VCaP (cell line): ENCODE measurements at regions not wholly inside any gene's neighbourhood (a gene's known extent, or its start where the extent isn't known, plus 50 kb on each side); places are given as distances from the start of the nearest gene placed in this dataset.

ENCODE experiments used
- H3K27ac ChIP-seq: fragments of 450-650 bp; 2 replicates; pipeline ENCODE4 v1.5.1; 2017
- CTCF ChIP-seq: fragments of 450-650 bp; conservative IDR thresholded peaks from 2 replicates; pipeline ENCODE4 v1.5.1; 2017; ENCODE audit warnings: mild to moderate bottlenecking, moderate library complexity

DNA sequence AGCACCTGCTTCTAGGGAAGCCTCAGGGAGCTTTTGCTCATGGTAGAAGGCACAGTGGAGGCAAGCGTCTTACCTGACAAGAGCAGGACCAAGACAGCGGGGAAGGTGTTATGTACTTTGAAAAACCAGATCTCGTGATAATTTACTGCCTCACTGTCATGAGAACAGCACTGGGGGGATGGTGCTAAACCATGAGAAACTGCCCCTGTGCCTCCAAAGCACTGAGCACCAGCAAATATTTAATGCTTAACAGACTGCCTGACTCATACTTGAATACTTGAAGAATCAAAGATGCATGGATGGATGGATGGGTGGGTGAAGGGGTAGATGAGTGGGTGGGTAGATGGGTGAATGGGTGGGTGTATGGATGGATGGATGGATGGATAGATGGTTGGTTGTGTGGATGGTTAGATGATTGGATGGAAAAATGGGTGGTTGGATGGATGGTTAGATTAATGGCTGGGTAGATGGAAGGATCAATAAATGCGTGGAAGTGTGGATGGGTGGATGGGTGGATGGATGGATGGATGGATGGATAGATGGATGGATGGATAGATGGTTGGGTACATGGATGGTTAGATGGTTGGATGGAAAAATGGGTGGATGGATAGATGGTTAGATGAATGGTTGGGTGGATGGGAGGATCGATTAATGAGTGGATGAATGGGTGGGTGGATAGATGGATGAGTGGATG lies 101.1 kb upstream of the IPO5 start:
- no peak overlapping the region for H3K27ac ChIP-seq

DNA sequence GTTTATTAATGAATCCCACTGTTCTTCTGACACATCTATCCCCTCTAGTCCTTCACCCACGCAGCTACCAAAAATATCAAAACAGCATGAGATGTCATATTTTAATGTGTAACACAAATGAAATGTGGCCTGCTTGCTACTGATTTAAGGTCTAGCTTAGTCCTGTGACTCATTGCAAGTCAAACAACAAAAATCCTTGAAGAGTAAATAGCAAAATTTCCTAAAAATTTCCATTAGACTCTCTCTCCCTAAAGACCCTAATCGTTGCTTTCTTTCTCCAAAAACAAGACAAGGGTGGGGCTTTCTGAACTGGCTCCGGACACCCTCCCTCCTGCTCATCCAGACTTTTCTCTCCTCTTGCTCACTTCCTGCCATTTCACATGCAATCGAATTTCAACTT lies 99.9 kb upstream of the IPO5 start:
- no peak overlapping the region for H3K27ac ChIP-seq
- TF ChIP-seq CTCF = no peak

More for the DNA sequence above, 101.1 kb upstream of the IPO5 start:
- TF ChIP-seq CTCF = no peak

DNA sequence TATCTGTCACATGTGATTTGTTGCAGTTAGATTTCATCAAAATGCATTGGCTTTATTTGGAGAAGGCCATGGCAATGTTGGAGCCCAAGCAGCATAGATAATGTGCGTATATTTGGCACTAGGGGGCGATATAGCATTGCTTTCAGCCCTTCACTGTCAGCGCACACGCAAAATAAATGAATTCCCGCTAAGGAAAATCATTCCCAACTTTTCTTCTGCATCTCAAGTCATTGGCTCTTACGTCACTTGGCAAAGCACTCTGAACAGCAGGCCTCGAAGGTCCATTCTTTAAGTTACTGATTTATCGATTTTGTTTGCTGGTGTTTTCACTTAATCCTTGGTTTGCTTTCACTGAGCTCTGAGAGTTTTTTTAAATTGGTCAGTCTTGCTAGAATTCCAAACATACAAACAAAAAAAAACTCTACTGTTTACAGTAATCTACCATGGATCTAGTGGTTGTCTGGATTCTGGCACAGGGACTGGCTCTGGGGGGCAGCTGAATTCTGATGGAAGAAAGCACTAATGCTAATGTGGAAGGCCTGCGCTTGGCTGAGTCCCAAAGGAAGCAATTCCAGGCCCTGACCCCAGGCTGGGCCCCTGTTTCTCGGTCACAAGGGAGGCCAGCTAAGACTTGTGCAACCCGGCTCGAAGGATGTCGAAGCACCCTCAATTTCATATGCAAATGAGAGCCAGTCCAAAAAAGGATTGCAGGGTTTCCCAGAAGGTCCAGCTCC lies 97.7 kb upstream of the IPO5 start:
- peak; percentile 95 for TF ChIP-seq CTCF
- H3K27ac ChIP-seq = no peak overlapping the region

DNA sequence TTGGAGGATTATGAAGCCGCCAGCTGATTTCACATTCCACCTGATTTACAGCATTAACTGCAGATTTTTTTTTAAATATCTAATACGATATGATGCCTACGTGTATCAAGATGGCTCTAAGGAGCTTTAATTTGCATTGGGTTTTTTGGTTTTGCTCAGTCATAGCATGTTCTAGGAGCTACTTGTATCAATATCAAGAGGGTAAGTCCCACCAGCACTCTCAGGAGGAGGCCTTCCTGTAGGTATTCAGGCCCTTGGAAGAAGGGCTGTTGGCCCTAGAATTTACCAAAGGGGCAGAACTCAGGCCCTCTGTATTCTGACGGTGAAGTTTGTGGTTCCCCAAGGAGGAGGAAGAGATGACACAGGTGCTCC lies 97.2 kb upstream of the IPO5 start:
- no peak for TF ChIP-seq CTCF
- H3K27ac ChIP-seq = no peak overlapping the region

- no peak overlapping the region for H3K27ac ChIP-seq
- no peak for TF ChIP-seq CTCF
Measured at GRCh38 chr13:97858161-97858560, 95.3 kb upstream of the IPO5 start.

- no peak overlapping the region for H3K27ac ChIP-seq
- no peak for TF ChIP-seq CTCF
Measured at GRCh38 chr13:97866346-97866745, 87.1 kb upstream of the IPO5 start.

DNA sequence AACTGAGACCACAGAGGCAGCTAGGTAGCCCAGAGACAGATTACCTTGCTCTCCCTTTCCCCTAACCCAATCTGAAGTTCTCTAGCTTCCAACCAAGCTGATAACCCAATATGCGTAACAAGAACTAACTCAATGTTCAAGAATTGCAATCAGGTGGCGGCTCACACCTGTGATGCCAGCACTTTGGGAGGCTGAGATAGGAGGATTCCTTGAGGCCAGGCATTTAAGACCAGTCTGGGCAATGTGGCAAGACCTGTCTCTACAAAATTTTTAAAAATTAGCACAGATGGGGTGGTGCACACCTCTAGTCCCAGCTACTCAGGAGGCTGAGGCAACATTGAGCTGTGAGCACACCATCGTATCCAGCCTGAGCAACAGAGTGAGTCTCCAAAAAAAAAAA lies 86.7 kb upstream of the IPO5 start:
- H3K27ac ChIP-seq = no peak overlapping the region
- TF ChIP-seq CTCF = no peak
